ENCODE measurements at regions not wholly inside any gene's neighbourhood (a gene's known extent, or its start where the extent isn't known, plus 50 kb on each side); places are given as distances from the start of the nearest gene placed in this dataset.
"Not testable (repeated sequence)": the region's sequence is repeated elsewhere in the genome, so short reads cannot be mapped to it uniquely, and the experiment has no call there.

DNA sequence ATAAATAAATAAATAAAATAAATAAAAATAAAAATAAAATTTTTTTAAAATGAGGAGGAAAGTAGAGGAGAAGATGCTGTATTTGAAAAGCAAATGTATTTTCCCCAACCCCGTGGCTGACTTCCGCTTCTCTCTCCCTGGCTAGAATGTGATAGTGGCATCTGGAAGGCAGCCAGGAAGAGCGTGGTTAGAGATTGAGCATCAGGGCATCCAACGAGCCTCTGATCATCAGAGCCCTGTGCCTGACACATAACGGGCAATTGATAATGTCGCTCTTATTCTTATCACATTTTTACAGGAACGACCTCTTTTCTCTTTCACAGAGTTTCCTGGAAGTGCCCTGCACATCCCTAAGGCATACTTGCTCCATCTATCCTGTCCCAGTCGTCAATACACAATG lies 496.9 kb upstream of the TMEM132C start:
- DNase-seq = no peak

DNA sequence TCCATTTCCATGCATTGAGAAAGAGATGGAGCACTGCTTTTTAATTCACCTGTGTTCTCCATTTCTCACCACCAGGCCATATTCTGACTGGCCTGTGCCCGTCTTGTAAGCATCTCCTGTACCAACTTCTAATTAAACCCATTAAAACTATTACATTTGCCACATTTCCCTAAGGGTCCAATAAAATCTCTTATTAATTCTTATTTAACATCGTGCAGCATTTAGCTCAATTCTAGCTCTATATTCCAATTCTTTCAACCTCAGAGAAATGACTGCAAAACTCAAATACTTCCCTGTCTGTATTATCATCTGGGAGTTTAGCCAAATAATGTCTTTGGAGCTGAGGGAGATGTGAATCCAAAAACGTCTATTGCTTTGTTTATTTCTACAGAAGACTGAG lies 495.4 kb upstream of the TMEM132C start:
- no peak for DNase-seq

DNA sequence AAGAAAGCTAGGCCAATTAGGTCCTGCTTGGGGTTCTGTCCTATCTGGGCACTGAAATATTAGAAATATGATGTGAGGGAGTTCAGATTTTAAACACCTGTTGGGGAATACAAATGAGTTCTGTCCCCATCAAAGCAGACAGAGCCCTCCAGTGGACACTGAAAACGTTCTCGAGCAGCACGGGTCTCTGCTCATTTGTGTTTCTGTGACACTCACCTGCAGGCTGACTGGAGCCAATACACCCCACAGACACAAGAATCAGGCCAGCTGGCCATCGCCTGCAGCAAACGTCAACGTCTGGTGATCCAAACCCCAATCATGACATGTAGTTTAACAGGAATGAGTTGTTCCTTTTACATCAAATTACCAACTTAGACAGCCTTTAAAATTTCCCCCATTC lies 493.4 kb upstream of the TMEM132C start:
- no peak for DNase-seq

DNA sequence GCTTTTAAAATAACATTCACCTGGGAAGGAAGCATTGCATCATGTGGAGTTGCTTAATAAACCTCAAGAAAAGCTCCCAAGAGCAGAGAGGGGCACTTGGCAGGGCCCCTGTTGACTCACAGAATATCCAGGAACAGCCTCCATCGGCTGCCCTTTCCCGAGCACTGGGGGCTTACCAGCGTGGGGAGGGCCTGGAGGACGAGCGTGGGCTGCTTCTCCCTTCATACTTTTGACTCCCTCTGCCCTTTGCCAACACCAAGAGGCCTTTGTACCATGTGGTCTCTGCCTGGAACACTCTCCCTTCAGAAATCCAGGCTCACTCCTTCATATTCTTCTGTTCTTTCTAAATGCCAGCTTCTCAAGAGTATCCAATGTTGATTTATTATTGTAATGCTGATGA lies 492.1 kb upstream of the TMEM132C start:
- DNase-seq = no peak

DNA sequence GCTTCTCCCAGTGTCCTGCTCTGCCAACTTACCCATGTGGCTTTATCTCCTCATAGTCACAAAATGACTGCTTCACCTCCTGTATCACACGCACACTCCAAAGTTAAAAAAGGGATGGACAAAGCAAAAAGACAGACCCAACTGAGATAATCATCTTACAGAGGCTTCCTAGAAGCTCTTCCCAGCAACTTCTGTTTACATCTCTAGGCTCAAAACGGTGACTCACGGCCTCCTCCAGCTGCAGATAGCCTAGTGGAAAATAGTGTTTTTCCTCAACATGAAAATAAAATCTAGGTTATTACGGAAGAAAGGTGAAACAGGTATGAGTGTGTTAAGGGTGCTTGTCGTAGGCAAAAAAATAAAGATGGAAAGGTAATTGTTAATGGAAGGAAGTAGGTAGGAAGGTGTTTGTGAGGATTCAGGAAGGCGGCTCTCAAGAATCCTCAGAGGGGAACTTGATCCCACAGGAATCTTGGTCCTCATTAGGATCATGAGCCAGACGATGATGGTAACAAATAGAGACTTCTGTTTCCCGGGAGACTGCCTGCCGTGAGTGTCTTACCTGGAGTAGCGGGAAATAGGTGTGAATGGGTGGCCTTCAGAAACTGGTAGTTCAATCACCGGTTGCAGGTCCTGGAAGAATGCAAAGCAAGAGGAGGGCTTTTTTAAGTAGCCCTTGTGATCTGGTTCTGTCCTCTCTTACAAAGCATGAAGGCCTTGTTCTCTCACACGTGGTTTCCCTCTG lies 487.5 kb upstream of the TMEM132C start:
- no peak for DNase-seq

DNA sequence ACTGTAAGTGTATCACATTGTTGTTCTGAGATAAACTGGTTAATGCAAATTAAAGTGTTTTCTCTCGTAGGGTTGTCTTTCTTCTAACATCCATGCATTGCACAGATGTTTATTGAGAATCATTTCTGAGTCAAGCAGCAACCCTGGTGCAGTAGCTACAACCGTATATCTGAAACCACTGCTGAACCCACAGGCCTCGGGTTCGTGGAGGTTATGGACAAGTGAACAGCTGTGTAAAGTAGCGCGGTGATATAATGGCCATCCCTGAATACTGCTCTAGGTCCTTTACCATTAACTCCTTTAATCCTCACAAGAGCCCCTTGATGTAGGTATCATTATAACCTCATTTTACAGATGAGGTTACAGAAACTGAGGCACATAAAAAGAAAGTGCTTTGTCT lies 486.1 kb upstream of the TMEM132C start:
- DNase-seq = no peak

DNA sequence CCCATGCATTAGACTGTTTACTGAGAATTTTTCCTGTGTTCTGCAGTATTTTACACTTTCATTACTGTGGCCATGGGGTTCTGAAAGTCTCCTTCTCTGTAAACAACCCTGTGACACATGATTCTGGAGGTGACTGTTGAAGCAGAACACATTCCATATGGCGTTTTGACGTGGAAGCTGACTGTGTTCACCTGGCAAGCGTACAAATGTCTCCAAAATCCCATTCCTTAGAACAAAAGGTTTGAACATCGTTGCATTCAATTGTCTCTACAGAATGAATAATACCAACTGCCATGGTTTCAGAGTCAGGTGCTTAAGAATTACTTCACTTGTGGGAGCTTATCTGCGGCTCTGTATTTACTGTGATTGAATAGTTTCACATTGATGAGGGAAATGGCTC lies 485.6 kb upstream of the TMEM132C start:
- DNase-seq = no peak

DNA sequence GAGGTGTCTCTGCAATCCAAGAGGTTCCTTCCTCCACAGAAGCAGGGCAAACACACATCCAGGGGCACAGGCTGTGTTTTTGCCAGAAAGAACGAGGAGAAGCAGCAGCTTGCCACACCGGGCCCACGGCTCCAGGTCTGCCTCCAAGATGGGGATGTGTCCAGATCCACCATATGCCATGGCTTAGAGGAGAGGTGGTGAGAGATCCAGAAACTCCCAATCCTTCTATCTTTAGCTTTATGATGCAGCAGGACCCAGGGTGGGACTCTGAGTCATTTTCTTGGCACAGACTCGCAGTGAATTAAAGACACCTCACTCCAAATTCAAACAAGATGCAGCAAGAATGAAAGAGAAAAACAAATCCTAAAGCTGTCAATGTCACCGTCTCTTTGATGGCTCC lies 481.4 kb upstream of the TMEM132C start:
- DNase-seq = no peak

DNA sequence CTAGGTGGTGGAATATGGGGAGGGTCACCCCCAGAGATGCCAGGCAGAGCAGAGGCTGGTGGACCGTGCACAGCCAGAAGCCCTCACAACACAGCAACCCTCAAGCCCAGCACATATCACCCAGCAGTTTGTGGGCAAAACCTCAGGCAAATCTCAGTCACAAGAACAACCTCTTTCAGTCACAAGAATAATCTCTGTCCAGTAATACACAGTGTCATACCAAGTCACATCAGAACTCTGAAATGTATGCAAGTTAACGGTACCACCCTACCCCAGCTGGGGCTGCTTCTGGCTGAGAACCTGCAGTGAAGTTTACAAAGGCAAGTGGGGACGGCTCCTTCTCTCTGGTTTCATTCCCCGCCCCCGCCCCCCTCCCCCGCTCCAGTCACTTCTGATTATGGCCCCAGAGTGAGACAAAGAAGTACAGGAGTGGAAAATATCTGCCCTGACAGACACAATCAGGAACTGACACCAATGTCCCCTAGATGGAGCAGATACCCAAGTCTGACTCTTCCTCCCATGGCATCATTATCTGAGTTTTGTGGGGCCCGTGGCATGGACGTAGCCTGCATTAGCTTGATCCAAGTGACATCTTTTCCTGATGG lies 480.9 kb upstream of the TMEM132C start:
- DNase-seq = no peak

DNA sequence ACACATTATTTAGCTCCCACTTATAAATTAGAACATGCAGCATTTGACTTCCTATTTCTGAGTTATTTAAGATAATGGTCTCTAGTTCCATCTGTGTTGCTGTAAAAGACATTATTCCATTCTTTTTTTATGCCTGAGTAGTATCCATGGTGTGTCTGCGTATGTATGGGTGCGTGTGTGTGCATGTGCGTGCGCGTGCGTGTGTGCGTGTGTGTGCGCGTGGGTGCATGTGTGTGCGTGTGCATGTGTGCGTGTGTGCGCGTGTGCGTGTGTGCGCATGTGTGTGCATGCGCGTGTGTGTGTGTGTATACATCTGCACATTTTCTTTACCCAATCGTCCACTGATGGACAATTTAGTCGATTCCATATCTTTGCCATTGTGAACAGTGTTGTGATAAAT lies 479.4 kb upstream of the TMEM132C start:
- DNase-seq = no peak

DNA sequence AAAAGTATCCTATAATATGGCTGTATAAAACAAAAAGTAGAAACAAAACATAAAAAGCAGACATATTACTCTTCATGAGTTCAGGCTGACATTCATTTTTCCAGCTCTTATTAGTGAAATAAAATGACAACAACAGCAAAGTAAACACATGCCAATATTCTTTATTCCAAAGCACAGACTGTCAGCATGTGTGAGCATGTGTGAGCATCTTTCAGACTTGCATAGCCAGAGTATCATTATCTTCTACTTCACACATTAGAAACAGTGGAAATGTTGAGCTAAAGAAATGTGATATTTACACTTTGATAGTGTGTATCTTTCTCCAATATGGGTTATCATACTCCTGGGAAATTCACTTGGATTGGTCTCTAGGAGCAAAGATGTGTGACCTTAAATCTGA lies 476.6 kb upstream of the TMEM132C start:
- no peak for DNase-seq

DNA sequence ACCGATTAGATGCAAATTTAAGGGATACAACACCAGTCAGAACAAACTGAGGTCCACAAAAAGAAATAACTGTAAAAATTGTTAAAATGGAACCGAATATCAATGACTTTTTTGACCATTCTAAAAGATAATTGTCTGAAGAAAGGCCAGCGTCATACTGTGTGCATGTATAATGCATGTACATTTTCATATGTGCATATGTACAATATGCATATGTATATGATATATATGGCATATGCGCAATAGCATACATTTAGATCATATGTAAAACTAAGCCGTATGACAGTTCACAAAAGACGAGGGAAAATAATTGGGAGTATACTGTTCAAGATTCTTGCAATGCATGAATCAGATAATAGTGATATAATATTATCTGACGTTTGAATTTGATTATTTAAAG lies 475.8 kb upstream of the TMEM132C start:
- DNase-seq = no peak

DNA sequence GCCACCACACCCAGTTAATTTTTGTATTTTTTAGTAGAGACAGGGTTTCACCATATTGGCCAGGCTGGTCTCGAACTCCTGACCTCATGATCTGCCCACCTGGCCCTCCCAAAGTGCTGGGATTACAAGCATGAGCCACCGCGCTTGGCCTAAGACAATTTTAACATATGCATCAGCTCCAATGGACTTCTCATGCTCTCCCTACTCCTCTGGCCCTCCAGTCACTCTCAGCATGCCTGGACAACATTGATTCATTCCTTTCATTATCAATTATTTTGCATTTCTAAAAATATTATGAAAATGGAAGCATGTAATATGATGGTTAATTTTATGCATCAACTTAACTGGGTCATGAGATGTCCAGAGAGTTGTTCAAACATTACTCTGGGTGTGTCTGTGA lies 469.1 kb upstream of the TMEM132C start:
- DNase-seq = no peak

DNA sequence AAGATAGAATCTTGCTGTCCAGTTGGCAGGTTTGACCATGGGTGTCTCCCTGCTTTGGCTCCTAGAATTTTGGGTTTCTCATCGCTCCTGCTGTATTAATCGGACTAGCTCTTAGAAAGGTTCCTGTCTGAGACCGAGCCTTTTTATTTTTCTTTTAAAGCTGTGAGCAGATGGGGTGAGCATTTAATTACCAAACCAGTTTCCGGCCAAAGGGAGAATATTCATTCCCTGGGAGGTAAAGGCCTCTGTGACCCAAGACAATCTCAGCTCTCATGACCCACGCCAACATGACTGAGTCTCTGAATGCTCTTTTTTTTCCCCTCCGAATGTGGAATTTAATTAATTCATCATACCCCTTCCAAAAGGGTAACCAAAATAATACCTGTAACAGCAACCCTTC lies 464.7 kb upstream of the TMEM132C start:
- DNase-seq = no peak

DNA sequence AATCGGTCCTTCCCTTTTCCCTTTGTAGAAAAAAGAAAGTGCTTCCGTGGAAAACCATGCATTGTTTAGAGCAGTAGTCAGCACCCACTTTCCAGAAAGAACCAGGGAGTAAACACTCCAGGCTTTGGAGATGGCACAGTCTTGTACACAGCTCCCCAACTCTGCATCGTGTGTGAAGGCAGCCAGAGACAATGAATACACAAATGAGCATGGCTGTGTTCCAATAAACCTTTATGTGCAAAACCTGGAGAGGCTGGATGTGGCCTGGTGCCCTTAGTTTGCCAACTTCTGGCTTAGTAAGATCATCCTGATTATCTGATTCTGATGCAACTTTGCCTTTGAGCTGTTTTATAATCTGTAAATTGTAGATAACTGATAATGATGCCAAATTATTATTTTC lies 463.4 kb upstream of the TMEM132C start:
- no peak for DNase-seq

DNA sequence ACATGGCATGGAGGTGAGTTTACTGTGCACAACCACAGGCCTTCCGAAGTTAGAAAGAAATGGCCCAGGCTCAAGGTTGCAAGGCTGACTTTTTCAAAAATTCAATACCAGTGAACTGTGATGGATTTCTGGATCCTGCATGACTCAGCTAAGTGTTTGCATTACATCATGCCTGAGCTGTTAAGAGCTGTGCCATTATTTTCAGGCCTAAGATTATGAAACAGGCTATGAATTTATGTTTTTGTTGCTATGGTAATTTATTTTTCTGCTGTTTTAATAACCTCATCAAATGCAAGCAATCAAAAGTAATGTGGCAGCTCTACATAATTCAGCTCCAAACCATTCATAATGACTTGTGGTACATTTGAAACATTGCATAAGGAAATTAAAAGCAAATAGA lies 457.7 kb upstream of the TMEM132C start:
- DNase-seq = no peak

DNA sequence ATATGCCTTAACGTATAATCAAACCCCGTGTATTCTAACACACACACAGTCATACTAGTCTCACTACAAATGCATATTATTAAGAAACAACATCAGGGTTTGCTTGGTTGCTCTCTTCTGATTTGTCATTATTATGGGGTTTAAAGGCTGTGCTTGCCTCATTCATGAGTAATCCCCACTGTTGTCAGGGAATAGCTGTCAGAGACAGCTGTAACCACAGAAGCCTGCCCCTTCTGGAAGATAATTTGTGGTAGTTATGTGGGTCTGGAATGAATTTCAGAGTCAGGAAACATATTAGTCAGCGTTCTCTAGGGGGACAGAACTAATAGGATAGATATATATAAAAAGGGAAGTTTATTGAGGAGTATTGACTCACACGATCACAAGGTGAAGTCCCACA lies 456.9 kb upstream of the TMEM132C start:
- DNase-seq = no peak

DNA sequence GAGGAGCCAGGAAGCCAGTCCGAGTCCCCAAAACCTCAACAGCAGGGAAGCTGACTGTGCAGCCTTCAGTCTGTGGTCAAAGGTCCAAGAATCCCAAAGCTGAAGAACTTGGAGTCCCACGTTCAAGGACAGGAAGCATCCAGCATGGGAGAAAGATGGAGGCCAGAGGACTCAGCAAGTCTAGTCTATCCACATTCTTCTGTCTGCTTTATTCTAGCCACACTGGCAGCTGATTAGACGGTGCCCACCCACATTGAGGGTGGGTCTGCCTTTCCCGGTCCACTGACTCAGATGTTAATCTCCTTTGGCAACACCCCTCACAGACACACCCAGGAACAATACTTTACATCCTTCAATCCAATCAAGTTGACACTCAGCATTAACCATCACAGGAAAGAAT lies 456.5 kb upstream of the TMEM132C start:
- not testable (repeated sequence) for DNase-seq

DNA sequence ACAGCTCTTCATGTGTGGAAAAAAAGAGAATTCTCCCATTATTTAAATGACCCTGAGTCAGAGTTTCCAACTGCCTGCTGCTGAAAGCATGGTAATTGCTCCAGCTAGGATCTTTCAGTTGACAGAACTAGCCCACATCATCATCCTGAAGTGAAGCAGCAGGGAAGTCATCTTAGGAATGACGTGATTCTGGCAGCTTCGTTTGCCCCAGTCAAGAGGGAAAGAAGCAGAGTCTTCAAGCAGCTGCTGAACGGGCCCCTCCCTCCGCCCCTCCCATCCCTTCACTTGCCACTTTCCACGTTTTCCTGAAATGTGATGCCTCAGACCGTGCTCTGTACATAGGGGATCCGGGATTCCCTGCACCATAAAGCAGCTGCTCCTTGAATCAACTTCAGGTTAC lies 455.0 kb upstream of the TMEM132C start:
- no peak for DNase-seq

DNA sequence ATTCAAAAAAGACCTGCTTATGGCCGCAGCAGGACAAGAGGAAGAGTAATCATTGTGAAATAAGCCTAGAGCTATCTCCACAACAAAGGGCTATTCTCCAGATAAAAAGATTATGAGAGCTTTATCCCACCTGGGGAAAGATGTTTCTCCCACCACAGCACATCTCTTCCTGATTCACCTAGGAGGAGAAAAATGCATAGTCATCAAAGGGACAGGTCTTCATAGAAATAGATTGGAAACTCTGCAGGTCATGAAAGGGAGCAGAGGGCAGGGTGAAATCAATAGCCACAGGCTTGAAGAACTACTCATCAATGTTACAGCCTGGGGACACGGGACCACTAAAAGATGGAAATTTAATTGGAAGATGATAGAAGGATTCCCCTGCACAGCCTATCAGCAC lies 453.8 kb upstream of the TMEM132C start:
- no peak for DNase-seq

DNA sequence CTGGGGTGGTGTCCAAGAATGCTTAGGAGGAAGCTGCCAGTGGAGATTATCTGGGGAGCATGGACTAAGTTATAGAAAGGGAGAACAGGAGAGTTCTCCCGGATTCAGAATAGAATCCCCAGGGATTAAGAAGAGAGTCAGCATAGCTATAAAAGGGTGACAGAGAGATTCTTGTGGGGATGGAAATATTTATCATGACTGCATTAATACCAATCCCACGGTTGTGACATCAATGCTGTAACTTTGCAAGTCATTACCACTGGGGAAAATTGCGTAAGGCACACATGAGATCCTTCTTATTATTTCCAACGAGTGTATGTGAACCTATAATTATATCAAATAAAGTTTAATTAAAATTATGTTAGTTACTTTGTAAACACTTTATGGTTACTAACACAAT lies 447.9 kb upstream of the TMEM132C start:
- no peak for DNase-seq

DNA sequence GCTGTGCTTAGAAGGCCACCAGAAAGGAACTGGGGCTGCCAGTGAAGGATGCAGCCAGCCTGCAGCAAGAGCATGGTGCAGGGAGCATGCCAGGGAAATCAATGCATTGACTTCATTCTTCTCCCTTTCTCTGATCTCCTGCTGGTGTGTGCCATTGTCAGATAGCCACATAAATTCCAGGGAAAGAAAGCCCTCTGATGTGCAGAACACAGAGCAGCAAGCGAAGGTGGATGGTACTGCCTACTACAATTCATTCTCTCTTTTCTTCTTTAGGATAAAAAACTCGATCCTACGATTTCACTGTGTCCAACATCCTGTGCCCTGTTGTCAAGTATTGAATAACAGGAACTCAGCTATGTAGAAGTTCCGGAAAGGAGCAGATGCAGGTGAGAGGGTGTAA lies 446.7 kb upstream of the TMEM132C start:
- no peak for DNase-seq

DNA sequence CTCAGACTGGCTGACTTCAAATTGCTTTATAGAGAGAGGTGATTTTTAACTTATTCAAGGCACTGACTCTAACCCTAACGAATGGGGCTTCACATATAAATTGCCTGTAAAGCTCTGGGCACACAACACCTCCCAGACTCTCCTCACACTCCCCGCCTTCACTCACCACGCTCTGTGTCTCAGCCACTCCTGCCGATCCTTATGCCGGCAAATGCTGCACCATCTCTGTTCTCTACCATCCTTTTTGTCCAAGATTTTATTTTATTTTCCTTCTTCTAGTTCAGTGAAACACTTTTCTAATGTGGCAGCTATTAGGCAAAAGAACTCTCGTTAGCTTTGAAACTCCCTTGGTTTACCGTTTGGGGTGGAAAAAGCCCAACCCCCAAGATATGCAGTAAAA lies 446.1 kb upstream of the TMEM132C start:
- no peak for DNase-seq

DNA sequence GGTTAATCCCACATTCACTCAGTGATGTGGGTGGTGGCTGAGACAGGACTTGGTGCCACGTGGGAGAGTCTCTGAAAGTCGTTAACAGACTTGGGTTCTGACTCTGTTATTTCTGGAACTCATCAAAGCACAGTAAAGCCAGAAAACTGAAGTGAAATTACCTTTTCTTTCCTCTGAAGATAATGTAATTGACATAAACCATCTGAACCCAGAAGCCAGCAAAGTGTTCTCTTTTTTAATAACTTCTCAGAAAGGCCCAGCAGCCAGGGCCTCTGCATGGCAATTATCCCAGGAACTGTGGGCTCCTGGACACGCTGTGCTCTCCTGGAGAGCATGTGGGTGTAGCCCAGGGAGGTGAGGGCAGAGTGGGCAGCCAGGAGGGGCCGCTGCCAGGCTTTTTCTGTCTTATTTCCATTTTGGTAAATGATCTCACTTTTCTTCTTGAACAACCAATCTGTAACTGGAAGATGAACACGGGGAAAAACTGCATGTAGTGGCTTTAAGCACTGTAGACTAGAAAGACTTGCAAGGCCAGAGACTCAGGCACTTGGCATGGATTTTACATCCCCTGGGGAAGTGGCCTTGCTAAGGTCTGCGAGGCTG lies 444.1 kb upstream of the TMEM132C start:
- DNase-seq = no peak

DNA sequence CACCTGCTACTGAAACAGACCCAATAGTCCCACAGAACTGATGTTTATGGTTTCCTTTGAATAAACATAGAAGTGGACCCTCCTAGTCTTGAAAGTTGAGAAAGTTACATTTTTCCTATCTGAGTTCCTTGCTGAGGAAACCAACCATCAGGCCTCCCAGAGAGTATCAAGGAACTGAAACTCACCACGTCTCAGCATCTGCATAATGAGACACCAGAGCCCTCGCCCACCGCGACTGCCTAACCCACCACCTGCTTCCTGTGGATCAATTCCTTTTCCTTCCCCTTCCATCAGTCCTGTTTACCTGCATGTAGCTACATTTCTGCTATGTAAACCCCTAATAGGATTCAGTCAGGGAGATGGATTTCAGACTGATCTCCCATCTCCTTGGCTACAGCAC lies 443.2 kb upstream of the TMEM132C start:
- DNase-seq = no peak
